Small intestine (tissue), 7 donors: ENCODE measurements at regions not wholly inside any gene's neighbourhood (a gene's known extent, or its start where the extent isn't known, plus 50 kb on each side); places are given as distances from the start of the nearest gene placed in this dataset.

Experiments used
- DNase-seq, 2 donors: peaks; one replicate each; pipeline versions ENCODE4 v3.0.0 to v3.0.0-alpha.2; 2013
- FAIRE-seq: peaks from 2 replicates; lab custom pipeline; 2012; peaks lifted over from hg19 to GRCh38; lab: Jason Lieb, UNC
- H3K27ac ChIP-seq, 3 donors: one replicate each; pipeline ENCODE4 v1.5.1; 2013; ENCODE audit warnings: low read length in 2 of 3, mild to moderate bottlenecking in 2 of 3, control low read depth in 1 of 3, inconsistent platforms in 1 of 3, low read depth in 1 of 3, moderate library complexity in 1 of 3
- H3K27me3 ChIP-seq, 3 donors: one replicate each; pipeline ENCODE4 v1.6.1; 2013; ENCODE audit warnings: low read length in 3 of 3, inconsistent platforms in 1 of 3; ENCODE audit not compliant: control insufficient read depth in 3 of 3, insufficient read depth in 3 of 3
- H3K36me3 ChIP-seq, 3 donors: one replicate each; pipeline ENCODE4 v1.6.1; 2013; ENCODE audit warnings: low read length in 3 of 3, inconsistent platforms in 1 of 3, low read depth in 1 of 3, mild to moderate bottlenecking in 1 of 3, moderate library complexity in 1 of 3; ENCODE audit not compliant: control insufficient read depth in 3 of 3, insufficient read depth in 2 of 3
- H3K4me1 ChIP-seq, 3 donors: one replicate each; pipeline ENCODE4 v1.6.1; 2013; ENCODE audit warnings: low read length in 2 of 3, inconsistent platforms in 1 of 3, low read depth in 1 of 3, mild to moderate bottlenecking in 1 of 3, moderate library complexity in 1 of 3; ENCODE audit not compliant: control insufficient read depth in 3 of 3, insufficient read depth in 2 of 3
- H3K4me3 ChIP-seq, 3 donors: one replicate each; pipeline ENCODE4 v1.5.1; 2013; ENCODE audit warnings: low read length in 3 of 3, control low read depth in 1 of 3, inconsistent platforms in 1 of 3, low read depth in 1 of 3, mild to moderate bottlenecking in 1 of 3, moderate library complexity in 1 of 3
- H3K9me3 ChIP-seq, 2 donors: one replicate each; pipeline ENCODE4 v1.6.1; 2013; ENCODE audit warnings: low read depth in 1 of 2, low read length in 1 of 2; ENCODE audit not compliant: control insufficient read depth in 2 of 2, insufficient read depth in 1 of 2
- WGBS, 3 donors: extraction: QIAGEN DNeasy Blood & Tissue Kit; methylation state at CpG; one replicate each; pipeline ENCODE4 v1.1.7; 2013; 5-methylcytosine and 5-hydroxymethylcytosine counted together
- donor health status: healthy with polysubstance abuse.
- donor health status: control.
- donor health status: control.
- donor health status: Bipolar disorder and iron deficiency.
- donor health status: healthy.

- no peaks in the 10 kb centered on the region for H3K36me3 ChIP-seq
- DNase-seq = peak; percentile 35 to 61
- H3K27me3 ChIP-seq = no peaks in the 10 kb centered on the region
- H3K4me3 ChIP-seq = no peak overlapping the region
- H3K4me1 ChIP-seq = peaks cover 0 to 3% (median 0%) of the 10 kb centered on the region in 3 donors
- H3K27ac ChIP-seq = no peak overlapping the region
- no peak for FAIRE-seq
- H3K9me3 ChIP-seq = no peaks in the 10 kb centered on the region
- WGBS, 3 donors = 53 to 69% (median 68%) methylated on average over 5 to 6 of the region's 6 CpGs
These were observed 162.3 kb downstream of the MRPL14 start for GRCh38 chr6:43964659-43965570.

- no peaks in the 10 kb centered on the region for H3K36me3 ChIP-seq
- no peak for DNase-seq
- FAIRE-seq = no peak
- H3K4me1 ChIP-seq = peaks cover 0 to 3% (median 0%) of the 10 kb centered on the region in 3 donors
- WGBS, 3 donors = 75 to 85% (median 84%) methylated on average over 6 of the region's 6 CpGs
- no peaks in the 10 kb centered on the region for H3K27me3 ChIP-seq
- H3K4me3 ChIP-seq = no peak overlapping the region
- H3K27ac ChIP-seq = no peak overlapping the region
- H3K9me3 ChIP-seq = no peaks in the 10 kb centered on the region
These were observed 163.2 kb downstream of the MRPL14 start for GRCh38 chr6:43963877-43964658.

- Histone ChIP-seq H3K36me3 (no peaks in the 10 kb centered on the region), H3K4me1 (peaks cover 0 to 3% (median 0%) of the 10 kb centered on the region in 3 donors), H3K27me3 (no peaks in the 10 kb centered on the region), H3K4me3 (no peak overlapping the region), H3K9me3 (no peaks in the 10 kb centered on the region), H3K27ac (no peak overlapping the region)
- DNase-seq (no peak), FAIRE-seq (no peak)
- WGBS, 3 donors = 84 to 97% (median 92%) methylated on average over 1 of the region's 1 CpG
These were observed 164.0 kb downstream of the MRPL14 start for GRCh38 chr6:43963203-43963602.

GRCh38 chr6:43962458-43962857 is 164.8 kb downstream of the MRPL14 start:
- no peak overlapping the region for H3K4me3 ChIP-seq
- no peak for FAIRE-seq
- no peak for DNase-seq
- no peaks in the 10 kb centered on the region for H3K36me3 ChIP-seq
- H3K4me1 ChIP-seq = peaks cover 0 to 3% (median 0%) of the 10 kb centered on the region in 3 donors
- H3K27me3 ChIP-seq = no peaks in the 10 kb centered on the region
- no peaks in the 10 kb centered on the region for H3K9me3 ChIP-seq
- no peak overlapping the region for H3K27ac ChIP-seq
- WGBS, 3 donors = 83 to 94% (median 92%) methylated on average over 5 of the region's 5 CpGs

GRCh38 chr6:43957273-43957672 is 170.0 kb downstream of the MRPL14 start:
- Histone ChIP-seq H3K27me3 (no peaks in the 10 kb centered on the region), H3K4me1 (peaks cover 0 to 2% (median 0%) of the 10 kb centered on the region in 3 donors), H3K9me3 (no peaks in the 10 kb centered on the region), H3K4me3 (no peak overlapping the region), H3K27ac (no peak overlapping the region), H3K36me3 (no peaks in the 10 kb centered on the region)
- FAIRE-seq (peak; percentile 47), DNase-seq (no peak)
- WGBS, 3 donors = 16 to 54% (median 19%) methylated on average over 3 of the region's 3 CpGs

GRCh38 chr6:43956478-43956877 is 170.8 kb downstream of the MRPL14 start:
- Histone ChIP-seq H3K36me3 (no peaks in the 10 kb centered on the region), H3K4me3 (no peak overlapping the region), H3K4me1 (peaks cover 0 to 8% (median 0%) of the 10 kb centered on the region in 3 donors), H3K27ac (no peak overlapping the region), H3K27me3 (no peaks in the 10 kb centered on the region), H3K9me3 (no peaks in the 10 kb centered on the region)
- FAIRE-seq = no peak
- no peak for DNase-seq
- 86 to 99% (median 96%) methylated on average over 3 of the region's 3 CpGs for WGBS, 3 donors

GRCh38 chr6:43954311-43955131 is 172.7 kb downstream of the MRPL14 start:
- H3K9me3 ChIP-seq = no peaks in the 10 kb centered on the region
- FAIRE-seq (no peak), DNase-seq (no peak)
- no peak overlapping the region for H3K27ac ChIP-seq
- WGBS, 3 donors = 83 to 90% (median 86%) methylated on average over 11 to 12 of the region's 12 CpGs
- H3K27me3 ChIP-seq = no peaks in the 10 kb centered on the region
- peaks cover 0 to 17% (median 0%) of the 10 kb centered on the region in 3 donors for H3K4me1 ChIP-seq
- H3K36me3 ChIP-seq = no peaks in the 10 kb centered on the region
- H3K4me3 ChIP-seq = no peak overlapping the region
